Liver (tissue), 8 donors: ENCODE measurements at regions not wholly inside any gene's neighbourhood (a gene's known extent, or its start where the extent isn't known, plus 50 kb on each side); places are given as distances from the start of the nearest gene placed in this dataset.

Experiments
- DNase-seq: peaks from one replicate; pipeline ENCODE4 v3.0.0-alpha.2; 2017; ENCODE audit warnings: low spot score
- H3K27ac ChIP-seq, 2 donors: one replicate each; pipeline ENCODE4 v1.7.0; 2013; ENCODE audit warnings: inconsistent platforms in 2 of 2, low read length in 2 of 2, control low read depth in 1 of 2, low read depth in 1 of 2, mild to moderate bottlenecking in 1 of 2
- H3K27me3 ChIP-seq, 4 donors: one replicate each; pipeline versions ENCODE4 v1.6.1 to v1.7.0; 2013; ENCODE audit warnings: low read length in 3 of 4, inconsistent platforms in 1 of 4, mild to moderate bottlenecking in 1 of 4, moderate library complexity in 1 of 4; ENCODE audit not compliant: control insufficient read depth in 4 of 4, insufficient read depth in 4 of 4
- H3K36me3 ChIP-seq, 4 donors: one replicate each; pipeline versions ENCODE4 v1.6.1 to v1.7.0; 2013; ENCODE audit warnings: low read length in 3 of 4, mild to moderate bottlenecking in 3 of 4, low read depth in 1 of 4, moderate library complexity in 1 of 4; ENCODE audit not compliant: control insufficient read depth in 4 of 4, insufficient read depth in 3 of 4
- H3K4me1 ChIP-seq, 4 donors: one replicate each; pipeline versions ENCODE4 v1.6.1 to v1.7.0; 2013; ENCODE audit warnings: low read length in 3 of 4, mild to moderate bottlenecking in 3 of 4, moderate library complexity in 1 of 4; ENCODE audit not compliant: control insufficient read depth in 4 of 4, insufficient read depth in 4 of 4
- H3K4me3 ChIP-seq, 3 donors: one replicate each; pipeline versions ENCODE4 v1.6.1 to v1.7.0; 2013; ENCODE audit warnings: low read length in 3 of 3, control low read depth in 1 of 3, low read depth in 1 of 3, mild to moderate bottlenecking in 1 of 3
- H3K9ac ChIP-seq, 2 donors: one replicate each; pipeline ENCODE4 v1.7.0; 2013; ENCODE audit warnings: low read length in 2 of 2, mild to moderate bottlenecking in 2 of 2, moderate library complexity in 2 of 2, control low read depth in 1 of 2, low read depth in 1 of 2
- H3K9me3 ChIP-seq, 4 donors: one replicate each; pipeline versions ENCODE4 v1.6.1 to v1.7.0; 2013; ENCODE audit warnings: low read length in 3 of 4; ENCODE audit not compliant: control insufficient read depth in 4 of 4
- EGR1 ChIP-seq, 2 donors: IDR thresholded peaks; 2 replicates each; pipeline ENCODE4 v1.6.1; 2016 to 2018; ENCODE audit warnings: antibody characterized with exemption in 2 of 2, low read depth in 2 of 2
- FOXA1 ChIP-seq: IDR thresholded peaks from 2 replicates; pipeline ENCODE4 v1.6.1; 2016; ENCODE audit warnings: antibody characterized with exemption
- FOXA2 ChIP-seq: IDR thresholded peaks from 2 replicates; pipeline ENCODE4 v1.6.1; 2016; ENCODE audit warnings: antibody characterized with exemption
- GABPA ChIP-seq, 2 donors: IDR thresholded peaks in 1 of 2; conservative IDR thresholded peaks in 1 of 2; 2 replicates each; pipeline ENCODE4 v1.6.1; 2016; ENCODE audit warnings: antibody characterized with exemption in 2 of 2, mild to moderate bottlenecking in 1 of 2, moderate library complexity in 1 of 2
- HNF4A ChIP-seq, 2 donors: conservative IDR thresholded peaks; 2 replicates each; pipeline ENCODE4 v1.6.1; 2016; ENCODE audit warnings: antibody characterized with exemption in 2 of 2, mild to moderate bottlenecking in 2 of 2
- HNF4G ChIP-seq: IDR thresholded peaks from 2 replicates; pipeline ENCODE4 v1.6.1; 2016; ENCODE audit warnings: antibody characterized with exemption
- JUND ChIP-seq, 2 donors: IDR thresholded peaks; 2 replicates each; pipeline ENCODE4 v1.6.1; 2016; ENCODE audit warnings: antibody characterized with exemption in 2 of 2
- NR2F2 ChIP-seq: IDR thresholded peaks from 2 replicates; pipeline ENCODE4 v1.6.1; 2016; ENCODE audit warnings: antibody characterized with exemption
- RAD21 ChIP-seq, 2 donors: IDR thresholded peaks; 2 replicates each; pipeline ENCODE4 v1.6.1; 2016; ENCODE audit warnings: antibody characterized with exemption in 2 of 2, mild to moderate bottlenecking in 2 of 2
- REST ChIP-seq: IDR thresholded peaks from 2 replicates; pipeline ENCODE4 v1.6.1; 2016; ENCODE audit warnings: antibody characterized with exemption, mild to moderate bottlenecking
- RXRA ChIP-seq, 2 donors: IDR thresholded peaks; 2 replicates each; pipeline ENCODE4 v1.6.1; 2017 to 2018; ENCODE audit warnings: antibody characterized with exemption in 2 of 2, mild to moderate bottlenecking in 1 of 2
- SP1 ChIP-seq: IDR thresholded peaks from 2 replicates; pipeline ENCODE4 v1.6.1; 2018; ENCODE audit warnings: antibody characterized with exemption, mild to moderate bottlenecking
- TAF1 ChIP-seq: conservative IDR thresholded peaks from 2 replicates; pipeline ENCODE4 v1.6.1; 2016; ENCODE audit warnings: antibody characterized with exemption, mild to moderate bottlenecking
- YY1 ChIP-seq: IDR thresholded peaks from 2 replicates; pipeline ENCODE4 v1.6.1; 2016; ENCODE audit warnings: antibody characterized with exemption, mild to moderate bottlenecking
- whole genome bisulfite sequencing: extraction: QIAGEN DNeasy Blood & Tissue Kit; methylation state at CpG from one replicate; pipeline ENCODE4 v1.1.7; 2013; 5-methylcytosine and 5-hydroxymethylcytosine counted together
- TF ChIP-seq, protein P1 (sequence below): IDR thresholded peaks from 2 replicates; pipeline ENCODE4 v1.6.1; 2016; ENCODE audit warnings: antibody characterized with exemption
- TF ChIP-seq, protein P2 (sequence below): IDR thresholded peaks from 2 replicates; pipeline ENCODE4 v1.6.1; 2016; ENCODE audit warnings: antibody characterized with exemption
- TF ChIP-seq, protein P3 (sequence below): IDR thresholded peaks from 2 replicates; pipeline ENCODE4 v1.6.1; 2016; ENCODE audit warnings: antibody characterized with exemption
- TF ChIP-seq, protein P4 (sequence below): fragments of 150-350 bp; IDR thresholded peaks from 2 replicates; pipeline ENCODE4 v1.5.1; 2017; ENCODE audit warnings: improper control_type of control experiment, low read depth, low read length; ENCODE audit not compliant: missing input control
- donor health status: healthy.
- donor health status: healthy.
- donor health status: healthy.
- donor health status: healthy.
- donor health status: healthy.

DNA sequence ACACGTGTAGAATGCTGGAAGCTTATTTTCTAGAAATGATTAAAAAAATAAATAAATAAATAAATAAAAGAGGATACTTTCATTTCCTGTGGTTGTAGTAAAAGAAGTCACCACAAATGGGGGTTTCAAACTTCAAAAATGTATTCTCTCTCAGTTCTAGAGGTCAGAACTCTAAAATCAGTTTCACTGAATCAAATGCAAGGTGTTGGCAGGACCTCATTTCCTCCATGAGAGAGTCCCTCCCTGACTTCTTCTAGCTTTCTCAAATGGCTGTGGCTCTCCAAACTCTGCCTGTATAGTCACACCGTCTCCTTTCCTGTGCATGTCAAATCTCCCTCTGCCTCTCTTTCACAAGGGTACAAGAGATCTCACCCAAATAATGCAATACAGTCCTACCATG lies 312.6 kb upstream of the CXADR start:
- H3K27me3 ChIP-seq = no peaks in the 10 kb centered on the region
- H3K4me1 ChIP-seq = no peaks in the 10 kb centered on the region
- WGBS = 72% methylated on average over 2 of the region's 2 CpGs
- H3K9me3 ChIP-seq = no peaks in the 10 kb centered on the region
- H3K27ac ChIP-seq = no peak overlapping the region
- no peak overlapping the region for H3K9ac ChIP-seq
- TF ChIP-seq EGR1 (IDR thresholded peaks at IDR 0.05; ENCODE audit: low read depth in 2 of 2) = no peak
- TF ChIP-seq RXRA (IDR thresholded peaks at IDR 0.05) = no peak
- TF ChIP-seq REST = no peak
- no peak for TF ChIP-seq NR2F2
- no peak for TF ChIP-seq GABPA (IDR thresholded peaks at IDR 0.05 in 1 of 2, conservative IDR thresholded peaks at IDR 0.05 in 1 of 2)
- TF ChIP-seq RAD21 (IDR thresholded peaks at IDR 0.05) = no peak
- no peak for TF ChIP-seq FOXA1
- no peak for TF ChIP-seq HNF4G
- TF ChIP-seq, protein P1, sequence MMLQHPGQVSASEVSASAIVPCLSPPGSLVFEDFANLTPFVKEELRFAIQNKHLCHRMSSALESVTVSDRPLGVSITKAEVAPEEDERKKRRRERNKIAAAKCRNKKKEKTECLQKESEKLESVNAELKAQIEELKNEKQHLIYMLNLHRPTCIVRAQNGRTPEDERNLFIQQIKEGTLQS = no peak
- no peak for DNase-seq
- no peak overlapping the region for H3K4me3 ChIP-seq
- H3K36me3 ChIP-seq = no peaks in the 10 kb centered on the region

GRCh38 chr21:17201741-17202260 lies 311.0 kb upstream of the CXADR start:
- H3K4me1 ChIP-seq = no peaks in the 10 kb centered on the region
- no peak overlapping the region for H3K27ac ChIP-seq
- 84% methylated on average over 2 of the region's 2 CpGs for WGBS
- no peak overlapping the region for H3K9ac ChIP-seq
- H3K9me3 ChIP-seq = no peaks in the 10 kb centered on the region
- no peak for DNase-seq
- no peaks in the 10 kb centered on the region for H3K27me3 ChIP-seq
- TF ChIP-seq GABPA (IDR thresholded peaks at IDR 0.05 in 1 of 2, conservative IDR thresholded peaks at IDR 0.05 in 1 of 2) = no peak
- no peak for TF ChIP-seq EGR1 (IDR thresholded peaks at IDR 0.05; ENCODE audit: low read depth in 2 of 2)
- no peak for TF ChIP-seq HNF4G
- TF ChIP-seq TAF1 = no peak
- no peak for TF ChIP-seq FOXA2
- TF ChIP-seq JUND (IDR thresholded peaks at IDR 0.05) = no peak
- TF ChIP-seq, protein P2, sequence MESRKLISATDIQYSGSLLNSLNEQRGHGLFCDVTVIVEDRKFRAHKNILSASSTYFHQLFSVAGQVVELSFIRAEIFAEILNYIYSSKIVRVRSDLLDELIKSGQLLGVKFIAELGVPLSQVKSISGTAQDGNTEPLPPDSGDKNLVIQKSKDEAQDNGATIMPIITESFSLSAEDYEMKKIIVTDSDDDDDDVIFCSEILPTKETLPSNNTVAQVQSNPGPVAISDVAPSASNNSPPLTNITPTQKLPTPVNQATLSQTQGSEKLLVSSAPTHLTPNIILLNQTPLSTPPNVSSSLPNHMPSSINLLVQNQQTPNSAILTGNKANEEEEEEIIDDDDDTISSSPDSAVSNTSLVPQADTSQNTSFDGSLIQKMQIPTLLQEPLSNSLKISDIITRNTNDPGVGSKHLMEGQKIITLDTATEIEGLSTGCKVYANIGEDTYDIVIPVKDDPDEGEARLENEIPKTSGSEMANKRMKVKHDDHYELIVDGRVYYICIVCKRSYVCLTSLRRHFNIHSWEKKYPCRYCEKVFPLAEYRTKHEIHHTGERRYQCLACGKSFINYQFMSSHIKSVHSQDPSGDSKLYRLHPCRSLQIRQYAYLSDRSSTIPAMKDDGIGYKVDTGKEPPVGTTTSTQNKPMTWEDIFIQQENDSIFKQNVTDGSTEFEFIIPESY = no peak
- TF ChIP-seq, protein P3, sequence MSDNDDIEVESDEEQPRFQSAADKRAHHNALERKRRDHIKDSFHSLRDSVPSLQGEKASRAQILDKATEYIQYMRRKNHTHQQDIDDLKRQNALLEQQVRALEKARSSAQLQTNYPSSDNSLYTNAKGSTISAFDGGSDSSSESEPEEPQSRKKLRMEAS = no peak
- TF ChIP-seq HNF4A (conservative IDR thresholded peaks at IDR 0.05) = no peak
- no peak for TF ChIP-seq NR2F2
- no peak for TF ChIP-seq RXRA (IDR thresholded peaks at IDR 0.05)
- TF ChIP-seq REST = no peak
- no peak for TF ChIP-seq RAD21 (IDR thresholded peaks at IDR 0.05)
- TF ChIP-seq, protein P4, sequence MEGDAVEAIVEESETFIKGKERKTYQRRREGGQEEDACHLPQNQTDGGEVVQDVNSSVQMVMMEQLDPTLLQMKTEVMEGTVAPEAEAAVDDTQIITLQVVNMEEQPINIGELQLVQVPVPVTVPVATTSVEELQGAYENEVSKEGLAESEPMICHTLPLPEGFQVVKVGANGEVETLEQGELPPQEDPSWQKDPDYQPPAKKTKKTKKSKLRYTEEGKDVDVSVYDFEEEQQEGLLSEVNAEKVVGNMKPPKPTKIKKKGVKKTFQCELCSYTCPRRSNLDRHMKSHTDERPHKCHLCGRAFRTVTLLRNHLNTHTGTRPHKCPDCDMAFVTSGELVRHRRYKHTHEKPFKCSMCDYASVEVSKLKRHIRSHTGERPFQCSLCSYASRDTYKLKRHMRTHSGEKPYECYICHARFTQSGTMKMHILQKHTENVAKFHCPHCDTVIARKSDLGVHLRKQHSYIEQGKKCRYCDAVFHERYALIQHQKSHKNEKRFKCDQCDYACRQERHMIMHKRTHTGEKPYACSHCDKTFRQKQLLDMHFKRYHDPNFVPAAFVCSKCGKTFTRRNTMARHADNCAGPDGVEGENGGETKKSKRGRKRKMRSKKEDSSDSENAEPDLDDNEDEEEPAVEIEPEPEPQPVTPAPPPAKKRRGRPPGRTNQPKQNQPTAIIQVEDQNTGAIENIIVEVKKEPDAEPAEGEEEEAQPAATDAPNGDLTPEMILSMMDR = no peak
- TF ChIP-seq, protein P1 = no peak
- TF ChIP-seq YY1 = no peak
- TF ChIP-seq SP1 = no peak
- TF ChIP-seq FOXA1 = no peak
- no peak overlapping the region for H3K4me3 ChIP-seq
- H3K36me3 ChIP-seq = no peaks in the 10 kb centered on the region
